OCI-LY1 (cell line): ENCODE measurements at regions not wholly inside any gene's neighbourhood (a gene's known extent, or its start where the extent isn't known, plus 50 kb on each side); places are given as distances from the start of the nearest gene placed in this dataset.

Experiments used
- EZH2 ChIP-seq: fragments of 200-600 bp; sonication (generic), shearing (Covaris generic); IDR thresholded peaks from 2 replicates; pipeline ENCODE4 v1.8.0; 2017; ENCODE audit warnings: borderline replicate concordance, mixed run types, mild to moderate bottlenecking, antibody characterized with exemption, low read length, moderate library complexity, mixed read lengths
- TF ChIP-seq, protein P1 (sequence below): fragments of 200-600 bp; sonication (generic), shearing (Covaris generic); IDR thresholded peaks from 2 replicates; pipeline ENCODE4 v1.5.1; 2017; ENCODE audit warnings: mild to moderate bottlenecking, antibody characterized with exemption, low read length, moderate library complexity, mixed read lengths

DNA sequence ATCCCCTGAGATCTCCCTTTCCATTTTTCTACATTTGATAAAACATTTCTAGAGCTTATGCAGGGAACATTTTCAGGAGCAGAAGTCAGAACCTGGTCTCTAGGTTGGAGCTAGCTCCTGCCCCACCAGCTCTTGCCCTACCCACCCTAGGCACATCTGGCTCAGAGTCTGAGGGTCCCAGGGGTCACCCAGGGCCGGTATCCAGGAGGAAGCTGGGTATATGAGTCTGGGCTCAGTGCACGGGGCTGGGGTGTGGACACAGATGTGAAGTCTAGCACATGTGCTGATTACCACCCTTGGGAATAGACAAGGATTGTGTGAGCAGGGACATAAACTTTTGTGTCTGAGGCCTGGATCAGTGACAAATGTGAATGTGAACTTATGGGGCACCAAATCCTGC is 95.4 kb downstream of the MATN1 start:
- TF ChIP-seq, protein P1, sequence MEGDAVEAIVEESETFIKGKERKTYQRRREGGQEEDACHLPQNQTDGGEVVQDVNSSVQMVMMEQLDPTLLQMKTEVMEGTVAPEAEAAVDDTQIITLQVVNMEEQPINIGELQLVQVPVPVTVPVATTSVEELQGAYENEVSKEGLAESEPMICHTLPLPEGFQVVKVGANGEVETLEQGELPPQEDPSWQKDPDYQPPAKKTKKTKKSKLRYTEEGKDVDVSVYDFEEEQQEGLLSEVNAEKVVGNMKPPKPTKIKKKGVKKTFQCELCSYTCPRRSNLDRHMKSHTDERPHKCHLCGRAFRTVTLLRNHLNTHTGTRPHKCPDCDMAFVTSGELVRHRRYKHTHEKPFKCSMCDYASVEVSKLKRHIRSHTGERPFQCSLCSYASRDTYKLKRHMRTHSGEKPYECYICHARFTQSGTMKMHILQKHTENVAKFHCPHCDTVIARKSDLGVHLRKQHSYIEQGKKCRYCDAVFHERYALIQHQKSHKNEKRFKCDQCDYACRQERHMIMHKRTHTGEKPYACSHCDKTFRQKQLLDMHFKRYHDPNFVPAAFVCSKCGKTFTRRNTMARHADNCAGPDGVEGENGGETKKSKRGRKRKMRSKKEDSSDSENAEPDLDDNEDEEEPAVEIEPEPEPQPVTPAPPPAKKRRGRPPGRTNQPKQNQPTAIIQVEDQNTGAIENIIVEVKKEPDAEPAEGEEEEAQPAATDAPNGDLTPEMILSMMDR, result no peak
- no peak for TF ChIP-seq EZH2
